Testis (tissue), 2 donors: ENCODE measurements at regions not wholly inside any gene's neighbourhood (a gene's known extent, or its start where the extent isn't known, plus 50 kb on each side); places are given as distances from the start of the nearest gene placed in this dataset.

Experiments used
- POLR2A ChIP-seq: fragments of 450-650 bp; IDR thresholded peaks from one replicate; pipeline ENCODE4 v1.6.1; 2017; ENCODE audit warnings: antibody characterized with exemption, mild to moderate bottlenecking, moderate library complexity
- TF ChIP-seq, protein P1 (sequence below), 3 experiments: fragments of 450-650 bp in 2 of 3; fragments of 200-600 bp in 1 of 3; sonication (generic) in 1 of 3; IDR thresholded peaks; one replicate each; pipeline ENCODE4 v1.5.1; 2016 to 2019; ENCODE audit warnings: antibody characterized with exemption in 3 of 3, mild to moderate bottlenecking in 2 of 3, moderate library complexity in 1 of 3

DNA sequence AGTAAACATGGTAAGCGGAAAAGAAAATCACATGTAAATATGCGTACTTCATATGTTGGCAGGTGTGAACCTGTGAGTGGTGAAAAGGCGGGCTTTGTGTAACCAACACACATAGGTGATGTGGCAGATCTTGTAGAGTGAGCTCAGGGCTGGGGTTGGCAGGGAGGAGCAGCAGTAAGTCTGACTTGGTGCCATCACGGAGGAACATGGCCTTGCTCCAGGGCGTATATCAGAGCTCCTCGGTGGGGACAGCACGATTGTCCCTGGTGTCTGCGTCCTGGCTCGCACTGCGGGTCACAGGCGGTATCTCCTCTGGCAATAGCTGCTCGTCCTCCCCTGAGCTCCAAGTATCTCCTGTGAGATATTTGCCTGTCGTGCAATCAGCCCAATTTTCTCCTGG, 733.6 kb downstream of the TRIML1 start:
- TF ChIP-seq, protein P1, sequence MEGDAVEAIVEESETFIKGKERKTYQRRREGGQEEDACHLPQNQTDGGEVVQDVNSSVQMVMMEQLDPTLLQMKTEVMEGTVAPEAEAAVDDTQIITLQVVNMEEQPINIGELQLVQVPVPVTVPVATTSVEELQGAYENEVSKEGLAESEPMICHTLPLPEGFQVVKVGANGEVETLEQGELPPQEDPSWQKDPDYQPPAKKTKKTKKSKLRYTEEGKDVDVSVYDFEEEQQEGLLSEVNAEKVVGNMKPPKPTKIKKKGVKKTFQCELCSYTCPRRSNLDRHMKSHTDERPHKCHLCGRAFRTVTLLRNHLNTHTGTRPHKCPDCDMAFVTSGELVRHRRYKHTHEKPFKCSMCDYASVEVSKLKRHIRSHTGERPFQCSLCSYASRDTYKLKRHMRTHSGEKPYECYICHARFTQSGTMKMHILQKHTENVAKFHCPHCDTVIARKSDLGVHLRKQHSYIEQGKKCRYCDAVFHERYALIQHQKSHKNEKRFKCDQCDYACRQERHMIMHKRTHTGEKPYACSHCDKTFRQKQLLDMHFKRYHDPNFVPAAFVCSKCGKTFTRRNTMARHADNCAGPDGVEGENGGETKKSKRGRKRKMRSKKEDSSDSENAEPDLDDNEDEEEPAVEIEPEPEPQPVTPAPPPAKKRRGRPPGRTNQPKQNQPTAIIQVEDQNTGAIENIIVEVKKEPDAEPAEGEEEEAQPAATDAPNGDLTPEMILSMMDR (IDR thresholded peaks at IDR 0.05), result no peak
- TF ChIP-seq POLR2A, result no peak
